KOPT-K1 (cell line): ENCODE measurements at regions not wholly inside any gene's neighbourhood (a gene's known extent, or its start where the extent isn't known, plus 50 kb on each side); places are given as distances from the start of the nearest gene placed in this dataset.

Experiments used
- H3K27ac ChIP-seq: fragments of 200-600 bp; sonication (generic); 2 replicates; pipeline ENCODE4 v1.5.1; 2016; ENCODE audit warnings: antibody characterized with exemption, mild to moderate bottlenecking, low read depth, low read length; ENCODE audit not compliant: poor library complexity, severe bottlenecking
- H3K36me3 ChIP-seq: fragments of 200-600 bp; sonication (generic); 2 replicates; pipeline ENCODE4 v1.5.1; 2017; ENCODE audit warnings: antibody characterized with exemption, mild to moderate bottlenecking, low read length, moderate library complexity; ENCODE audit not compliant: insufficient read depth
- H3K9me3 ChIP-seq: fragments of 200-600 bp; sonication (generic); 2 replicates; pipeline ENCODE4 v1.5.1; 2017; ENCODE audit warnings: antibody characterized with exemption, low read length, mild to moderate bottlenecking; ENCODE audit not compliant: insufficient read depth, poor library complexity, severe bottlenecking

GRCh38 chr16:31696968-31697743 lies 169.5 kb downstream of the AHSP start:
- Histone ChIP-seq H3K27ac (no peak overlapping the region), H3K9me3 (peaks cover 14% of the 10 kb centered on the region), H3K36me3 (no peaks in the 10 kb centered on the region)

GRCh38 chr16:31697744-31698125 lies 170.0 kb downstream of the AHSP start:
- Histone ChIP-seq H3K27ac (no peak overlapping the region), H3K36me3 (peaks cover 5% of the 10 kb centered on the region; the same call in 1 of the 2 replicates), H3K9me3 (peaks cover 14% of the 10 kb centered on the region)

- H3K27ac ChIP-seq: no peak overlapping the region
- peaks cover 17% of the 10 kb centered on the region for H3K36me3 ChIP-seq
- H3K9me3 ChIP-seq: peaks cover 7% of the 10 kb centered on the region
Observed at GRCh38 chr16:31698901-31699300, 171.2 kb downstream of the AHSP start.

- H3K9me3 ChIP-seq: peaks cover 2% of the 10 kb centered on the region
- peaks cover 24% of the 10 kb centered on the region for H3K36me3 ChIP-seq
- H3K27ac ChIP-seq: no peak overlapping the region
Observed at GRCh38 chr16:31699601-31700000, 171.9 kb downstream of the AHSP start.

GRCh38 chr16:31700200-31700529 lies 172.5 kb downstream of the AHSP start:
- H3K9me3 ChIP-seq: no peaks in the 10 kb centered on the region
- H3K27ac ChIP-seq: peak overlapping the region; percentile 83
- peaks cover 29% of the 10 kb centered on the region for H3K36me3 ChIP-seq

- peak overlapping the region; percentile 83 for H3K27ac ChIP-seq
- no peaks in the 10 kb centered on the region for H3K9me3 ChIP-seq
- H3K36me3 ChIP-seq: peaks cover 35% of the 10 kb centered on the region
Observed at GRCh38 chr16:31700530-31701388, 172.8 kb upstream of the ZNF267 start.

GRCh38 chr16:31701734-31702133 lies 171.9 kb upstream of the ZNF267 start:
- H3K9me3 ChIP-seq: no peaks in the 10 kb centered on the region
- H3K27ac ChIP-seq: peak overlapping the region; percentile 83
- peaks cover 45% of the 10 kb centered on the region for H3K36me3 ChIP-seq

- no peaks in the 10 kb centered on the region for H3K9me3 ChIP-seq
- no peak overlapping the region for H3K27ac ChIP-seq
- H3K36me3 ChIP-seq: peaks cover 56% of the 10 kb centered on the region
Observed at GRCh38 chr16:31702796-31703195, 170.8 kb upstream of the ZNF267 start.

GRCh38 chr16:31703526-31704128 lies 170.0 kb upstream of the ZNF267 start:
- H3K36me3 ChIP-seq: peaks cover 62% of the 10 kb centered on the region
- no peak overlapping the region for H3K27ac ChIP-seq
- H3K9me3 ChIP-seq: no peaks in the 10 kb centered on the region

- Histone ChIP-seq H3K36me3 (peaks cover 67% of the 10 kb centered on the region), H3K27ac (no peak overlapping the region), H3K9me3 (no peaks in the 10 kb centered on the region)
Observed at GRCh38 chr16:31704138-31704537, 169.5 kb upstream of the ZNF267 start.

- peaks cover 75% of the 10 kb centered on the region for H3K36me3 ChIP-seq
- no peaks in the 10 kb centered on the region for H3K9me3 ChIP-seq
- H3K27ac ChIP-seq: no peak overlapping the region
Observed at GRCh38 chr16:31705371-31705770, 168.2 kb upstream of the ZNF267 start.

GRCh38 chr16:31706318-31706717 lies 167.3 kb upstream of the ZNF267 start:
- H3K27ac ChIP-seq: no peak overlapping the region
- H3K9me3 ChIP-seq: no peaks in the 10 kb centered on the region
- peaks cover 75% of the 10 kb centered on the region for H3K36me3 ChIP-seq

GRCh38 chr16:31706925-31707324 lies 166.7 kb upstream of the ZNF267 start:
- Histone ChIP-seq H3K9me3 (no peaks in the 10 kb centered on the region), H3K36me3 (peaks cover 75% of the 10 kb centered on the region), H3K27ac (peak overlapping the region; percentile 12)

GRCh38 chr16:31707743-31708335 lies 165.8 kb upstream of the ZNF267 start:
- Histone ChIP-seq H3K9me3 (no peaks in the 10 kb centered on the region), H3K36me3 (peaks cover 68% of the 10 kb centered on the region), H3K27ac (peak overlapping the region; percentile 60)

GRCh38 chr16:31708348-31708747 lies 165.3 kb upstream of the ZNF267 start:
- H3K36me3 ChIP-seq: peaks cover 63% of the 10 kb centered on the region
- H3K9me3 ChIP-seq: no peaks in the 10 kb centered on the region
- peak overlapping the region; percentile 60 for H3K27ac ChIP-seq
